ENCODE measurements at regions not wholly inside any gene's neighbourhood (a gene's known extent, or its start where the extent isn't known, plus 50 kb on each side); places are given as distances from the start of the nearest gene placed in this dataset.

DNA sequence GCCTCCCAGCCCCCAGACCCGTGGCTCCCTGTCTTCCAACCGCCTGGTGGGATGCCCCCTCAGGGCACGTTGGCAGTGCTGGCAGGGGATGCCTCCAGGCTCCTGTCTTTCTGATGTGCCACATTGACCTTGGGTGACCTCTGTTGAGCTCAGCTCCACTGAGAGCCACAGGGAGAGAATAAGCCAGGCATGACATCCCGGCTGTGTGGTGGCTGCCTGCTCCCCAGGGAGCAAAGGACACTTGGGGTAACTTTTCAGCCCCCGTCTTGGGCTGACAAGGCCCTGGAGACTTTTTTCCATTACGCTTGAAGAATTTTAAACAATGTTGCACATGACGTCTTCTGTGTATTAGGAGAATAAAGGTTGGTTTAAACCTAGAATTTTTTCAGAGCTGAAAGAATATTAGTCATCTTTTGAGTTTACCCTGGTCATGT is 246.0 kb downstream of the TSN start:
- DNase-seq (ENCODE audit: low read depth in 1 of 2, low spot score in 2 of 2) (no peak), FAIRE-seq (no peak)
- Histone ChIP-seq H3K4ac (replicated peaks; ENCODE audit: insufficient read length, low read depth, low read length) (no peak overlapping the region), H3K79me1 (ENCODE audit: low read depth, low read length) (no peaks in the 10 kb centered on the region), H2AFZ (ENCODE audit: low read length) (no peak overlapping the region), H4K5ac (ENCODE audit: insufficient read length, low read depth, low read length) (no peak overlapping the region), H2BK20ac (ENCODE audit: low read length) (no peak overlapping the region), H2BK12ac (ENCODE audit: low read depth, low read length) (no peak overlapping the region), H3K14ac (ENCODE audit: insufficient read length) (no peak overlapping the region), H4K20me1 (replicated peaks in 1 of 2; ENCODE audit: control insufficient read depth in 1 of 2, insufficient read depth in 2 of 2, low read length in 2 of 2) (no peaks in the 10 kb centered on the region), H3K4me3 (ENCODE audit: extremely low read depth in 1 of 4, insufficient read depth in 2 of 4, low read depth in 3 of 4, low read length in 4 of 4) (no peak overlapping the region), H3K27ac (ENCODE audit: low read depth, low read length) (no peak overlapping the region), H2AK5ac (ENCODE audit: low read depth, low read length) (no peak overlapping the region), H3K23me2 (ENCODE audit: low read depth, low read length) (no peaks in the 10 kb centered on the region), H3K56ac (replicated peaks; ENCODE audit: insufficient read length, low read depth, low read length) (no peak overlapping the region), H3K18ac (ENCODE audit: extremely low read depth, low read length) (no peak overlapping the region), H2BK120ac (replicated peaks; ENCODE audit: low read depth, low read length) (no peak overlapping the region), H3K23ac (ENCODE audit: insufficient read length) (no peak overlapping the region), H3K79me2 (ENCODE audit: control insufficient read depth in 1 of 2, insufficient read depth in 2 of 2, low read length in 2 of 2) (no peaks in the 10 kb centered on the region), H2BK15ac (ENCODE audit: low read length) (no peak overlapping the region), H3K9ac (replicated peaks in 1 of 4; ENCODE audit: extremely low read depth in 1 of 4, low read depth in 3 of 4, low read length in 3 of 4) (no peak overlapping the region), H3K9me3 (ENCODE audit: insufficient read depth in 2 of 2, low read depth in 1 of 2, low read length in 1 of 2) (no peaks in the 10 kb centered on the region), H3K27me3 (replicated peaks in 1 of 4; ENCODE audit: control insufficient read depth in 3 of 4, extremely low read depth in 1 of 4, insufficient read depth in 3 of 4, low read length in 3 of 4) (no peaks in the 10 kb centered on the region), H3K4me2 (ENCODE audit: insufficient read depth in 1 of 2, low read depth in 2 of 2, low read length in 2 of 2) (no peak overlapping the region), H2BK5ac (ENCODE audit: low read depth, low read length) (no peak overlapping the region), H4K91ac (replicated peaks; ENCODE audit: insufficient read length, low read length) (no peak overlapping the region), H3K4me1 (replicated peaks in 1 of 4; ENCODE audit: control insufficient read depth in 3 of 4, insufficient read depth in 4 of 4, low read length in 3 of 4) (no peaks in the 10 kb centered on the region), H3K36me3 (ENCODE audit: control insufficient read depth in 2 of 4, insufficient read depth in 4 of 4, low read length in 3 of 4) (no peaks in the 10 kb centered on the region), H4K8ac (ENCODE audit: extremely low read depth, insufficient read depth, low read length) (no peak overlapping the region)
- ChIA-PET CTCF (ENCODE audit: partially characterized antibody) (interaction anchor here (1.4 kb wide), 2 partner anchors 9 to 167 kb away, joined by 3 read pairs; no protein-coding TSS in a partner anchor), POLR2A (ENCODE audit: partially characterized antibody) (no interaction called here)
- TF ChIP-seq SP4 (IDR thresholded peaks at IDR 0.05; ENCODE audit: low read length) (no peak), POLR2AphosphoS5 (IDR thresholded peaks at IDR 0.05; ENCODE audit: low read depth, low read length) (no peak), RBBP5 (IDR thresholded peaks at IDR 0.05; ENCODE audit: borderline replicate concordance, low read depth, low read length) (no peak), SRF (IDR thresholded peaks at IDR 0.05; ENCODE audit: low read depth, low read length) (no peak)
- 85% methylated on average over 7 of the region's 7 CpGs; no CpG with 5 or more reads in 1 of the 2 experiments for WGBS, 2 experiments (ENCODE audit: extremely low coverage in 1 of 2, insufficient coverage in 1 of 2, insufficient read length in 1 of 2, insufficient replicate concordance in 2 of 2, low coverage in 1 of 2, low lambda C conversion rate in 2 of 2, missing lambda C conversion rate in 1 of 2)
